Activated naive CD4-positive, alpha-beta T cell (primary cell): ENCODE measurements at regions not wholly inside any gene's neighbourhood (a gene's known extent, or its start where the extent isn't known, plus 50 kb on each side); places are given as distances from the start of the nearest gene placed in this dataset.
"Not testable (repeated sequence)": the region's sequence is repeated elsewhere in the genome, so short reads cannot be mapped to it uniquely, and the experiment has no call there.

ENCODE experiments used
- DNase-seq, 4 experiments: peaks; one replicate each; lab custom pipeline; 2025; lab: John Stamatoyannopoulos, UW

DNA sequence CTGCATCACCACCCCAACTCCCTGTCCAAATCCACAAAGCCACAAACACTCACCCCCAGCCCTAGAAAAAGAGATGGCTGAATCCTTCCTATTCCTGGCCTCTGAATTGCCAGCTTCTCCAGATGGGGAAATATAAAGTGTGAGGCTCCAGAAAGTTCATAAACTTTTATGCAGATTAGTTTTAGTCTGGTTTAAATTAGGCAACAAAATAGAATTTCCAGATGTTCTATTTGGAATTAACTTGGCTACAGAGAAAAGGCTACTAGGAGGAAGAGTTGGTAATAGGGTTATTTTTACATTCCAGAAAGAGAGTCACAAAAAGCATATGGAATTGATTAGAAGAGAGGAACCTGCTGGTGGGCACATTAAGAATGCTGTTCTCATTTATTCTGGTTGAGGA is 56.0 kb downstream of the EN1 start:
- DNase-seq = no peak

DNA sequence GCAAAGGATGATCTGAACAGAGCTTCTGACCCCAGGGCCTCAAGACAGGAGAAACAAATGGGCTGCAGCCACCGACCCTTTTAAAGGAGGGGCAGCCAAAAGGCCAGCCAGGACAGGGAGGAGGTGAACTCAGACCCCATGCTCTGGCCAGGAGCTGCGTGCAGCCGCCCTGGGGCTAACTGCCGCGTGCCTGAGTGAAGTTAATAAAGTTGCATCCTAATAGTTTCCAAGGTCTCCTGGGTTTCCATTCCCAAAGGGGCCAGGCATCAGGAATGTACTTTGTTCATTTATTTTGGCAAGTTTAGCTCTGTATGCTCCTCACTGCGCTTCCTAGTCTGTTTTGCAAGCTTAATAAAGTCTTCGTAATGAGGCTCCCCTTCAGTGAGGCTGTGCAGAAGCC is 60.7 kb downstream of the EN1 start:
- no peak for DNase-seq

DNA sequence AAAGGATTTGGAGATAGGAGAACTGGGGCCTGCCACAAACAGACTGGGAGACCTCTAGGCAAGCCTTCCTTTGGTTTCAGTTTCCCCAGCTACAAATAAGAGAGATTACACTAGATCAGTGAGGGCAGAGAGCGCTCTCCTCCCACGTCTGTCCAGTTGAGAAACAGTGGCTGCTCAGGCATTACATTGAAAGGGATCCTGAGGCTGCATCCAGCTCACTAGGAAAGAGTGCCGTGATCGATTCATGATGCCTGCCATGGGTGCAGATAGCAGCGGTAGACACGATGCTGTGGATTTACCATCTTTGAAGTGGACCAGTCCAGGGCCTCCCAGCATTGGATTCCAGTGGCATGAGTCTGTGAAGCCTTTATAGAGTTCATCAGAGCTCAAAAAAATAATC is 62.6 kb downstream of the EN1 start:
- DNase-seq = no peak

DNA sequence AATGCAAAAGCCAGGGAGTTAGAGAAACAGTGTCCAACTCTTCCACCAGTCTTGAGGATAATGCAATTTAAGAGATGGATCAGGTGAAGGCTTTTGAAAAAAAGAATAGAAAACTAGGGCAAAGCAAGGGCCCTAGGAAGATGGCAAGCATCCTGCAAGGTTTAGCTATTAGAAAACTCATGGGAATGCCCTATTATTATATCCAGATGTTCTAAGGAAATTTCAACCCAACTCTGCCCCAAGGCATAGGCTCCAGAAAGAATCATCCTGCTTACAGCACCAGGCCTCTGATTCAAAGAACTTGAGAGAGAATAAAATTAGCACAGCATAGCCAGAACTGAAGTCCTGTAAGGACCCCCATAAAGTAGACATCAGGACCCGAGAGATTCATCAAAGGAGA is 68.1 kb downstream of the EN1 start:
- no peak for DNase-seq

DNA sequence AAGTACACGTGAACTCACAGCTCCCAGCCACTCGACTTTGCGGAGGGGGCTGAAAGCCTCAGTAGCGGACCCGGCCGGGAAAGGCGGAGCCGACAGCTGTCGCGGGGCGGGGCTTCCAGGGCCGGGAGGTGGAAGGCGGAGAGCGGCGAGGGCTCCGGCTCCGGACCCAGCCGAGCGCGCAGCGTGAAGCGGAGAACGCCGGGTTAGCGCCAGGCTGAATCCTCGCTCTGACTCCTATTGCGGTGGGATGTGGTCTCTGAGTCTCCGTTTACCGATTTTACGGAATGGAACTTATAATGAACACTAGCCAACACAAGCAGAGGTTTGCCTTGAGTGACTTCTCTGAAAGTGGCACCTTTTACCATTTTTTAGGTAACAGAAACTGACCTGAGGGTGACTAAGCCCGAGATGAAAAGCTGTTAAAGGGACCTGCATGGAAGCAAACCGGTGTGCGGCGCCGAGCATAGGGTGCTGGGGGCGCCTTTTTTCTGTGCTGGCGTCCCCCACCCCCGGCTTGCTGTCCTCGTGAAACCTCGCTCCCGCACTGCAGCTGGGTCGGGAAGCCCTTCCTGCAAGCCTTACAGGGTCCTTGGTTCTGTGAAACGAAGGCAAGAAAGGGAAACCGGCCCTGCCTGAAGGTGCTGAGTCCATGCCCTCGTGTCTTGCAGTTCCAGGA is 72.9 kb downstream of the EN1 start:
- no peak for DNase-seq

DNA sequence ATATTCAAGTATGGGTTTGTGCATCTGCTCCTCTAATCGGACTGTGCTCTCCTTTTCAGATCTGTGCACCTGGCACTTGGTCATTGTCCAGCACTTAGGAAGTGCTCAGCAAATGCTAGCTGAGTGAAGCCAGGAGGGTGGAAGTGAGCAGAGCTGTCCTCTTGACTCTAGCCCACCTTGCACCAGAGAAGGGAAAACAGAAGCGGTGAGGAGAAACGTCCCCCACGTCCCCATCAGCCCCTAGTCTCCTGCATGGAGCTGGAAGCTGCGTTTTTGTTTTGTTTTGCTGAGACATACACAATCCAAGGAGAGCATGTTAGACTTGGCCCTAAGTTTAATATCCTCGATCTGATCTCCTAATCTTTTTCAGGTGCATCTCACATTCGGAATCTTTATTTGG is 73.6 kb downstream of the EN1 start:
- no peak for DNase-seq

DNA sequence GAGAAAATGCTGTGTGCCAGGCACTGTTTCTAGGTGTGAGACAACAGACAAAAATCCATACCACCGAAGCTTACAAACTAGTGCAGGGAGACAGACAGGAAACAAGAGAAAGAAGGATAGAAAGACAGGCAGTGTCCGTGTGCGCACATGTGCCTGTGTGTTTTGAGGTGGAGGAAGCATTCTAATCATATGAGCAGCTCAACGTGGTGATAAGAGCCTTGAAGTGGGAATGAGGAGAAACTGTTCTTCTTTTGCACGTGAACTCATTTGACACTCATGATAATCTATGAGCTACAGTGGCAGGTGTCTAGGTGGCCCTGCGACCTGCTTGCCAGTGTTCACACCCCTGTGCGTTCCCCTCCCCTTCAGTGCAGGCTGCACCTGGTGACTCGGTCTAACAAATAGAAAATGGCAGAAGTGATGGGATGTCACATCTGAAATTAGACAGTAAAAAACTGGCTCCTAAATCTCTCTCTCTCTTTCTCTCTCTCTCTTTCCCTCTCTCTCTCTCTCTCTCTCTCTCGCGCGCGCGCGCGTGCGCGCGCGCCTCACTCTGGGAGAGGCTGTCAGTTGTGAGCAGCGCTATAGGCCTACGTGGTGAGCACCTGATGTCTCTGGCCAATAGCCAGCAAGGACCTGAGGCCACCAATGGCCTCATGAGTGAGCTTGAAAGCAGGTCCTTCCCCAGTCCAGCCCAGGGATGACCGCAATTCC is 74.8 kb downstream of the EN1 start:
- DNase-seq = no peak

DNA sequence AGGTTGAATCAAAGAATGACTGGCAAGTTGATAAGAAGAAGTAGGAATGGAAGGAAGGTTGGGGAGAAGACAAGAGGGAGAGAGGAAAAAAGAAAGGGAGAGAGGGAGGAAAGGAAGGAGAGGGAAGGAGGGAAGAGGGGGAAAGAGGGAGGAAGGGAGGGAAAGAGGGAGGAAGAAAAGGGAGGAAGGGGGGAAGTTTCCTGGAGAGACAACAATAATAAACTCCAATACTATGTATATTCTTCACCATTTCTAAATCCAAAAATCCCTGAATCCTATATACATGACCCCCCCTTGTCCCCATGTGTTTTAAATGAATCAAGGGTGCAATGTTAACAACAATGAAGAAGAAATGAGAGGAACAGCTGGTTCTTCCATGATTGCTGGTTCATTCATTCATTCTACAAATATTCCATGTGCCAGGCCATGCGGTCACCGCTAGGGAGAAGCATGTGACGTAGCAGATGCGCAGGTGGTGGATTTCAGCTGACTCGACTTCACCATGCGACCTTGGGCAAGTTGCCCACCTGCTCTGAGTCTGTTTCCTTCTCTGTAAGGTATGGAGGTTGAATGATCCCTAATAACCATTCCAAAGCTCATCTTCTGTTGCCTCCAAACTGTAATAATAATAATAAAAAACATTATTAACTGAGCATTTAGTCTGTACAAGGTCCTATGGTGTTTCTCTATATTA is 77.6 kb downstream of the EN1 start:
- no peak for DNase-seq

DNA sequence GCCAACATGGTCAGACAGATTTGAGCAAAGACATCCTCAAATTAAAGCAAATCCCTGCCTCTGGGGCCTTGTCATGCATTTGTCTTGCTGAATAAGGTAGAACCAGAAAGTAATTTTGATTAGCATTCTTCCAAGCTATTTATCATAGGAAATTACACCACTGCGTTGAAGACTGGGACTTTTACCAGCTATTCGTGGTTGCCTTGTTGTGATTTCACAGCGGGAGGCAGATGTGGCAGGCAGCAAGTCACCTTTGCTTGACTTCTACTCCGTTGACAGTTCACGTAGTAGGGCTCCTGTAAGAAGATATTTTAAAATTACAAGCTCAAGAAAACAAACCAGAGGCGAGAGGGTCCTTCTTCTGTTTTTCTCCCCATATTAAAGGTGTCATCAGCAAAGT is 80.6 kb downstream of the EN1 start:
- no peak for DNase-seq

DNA sequence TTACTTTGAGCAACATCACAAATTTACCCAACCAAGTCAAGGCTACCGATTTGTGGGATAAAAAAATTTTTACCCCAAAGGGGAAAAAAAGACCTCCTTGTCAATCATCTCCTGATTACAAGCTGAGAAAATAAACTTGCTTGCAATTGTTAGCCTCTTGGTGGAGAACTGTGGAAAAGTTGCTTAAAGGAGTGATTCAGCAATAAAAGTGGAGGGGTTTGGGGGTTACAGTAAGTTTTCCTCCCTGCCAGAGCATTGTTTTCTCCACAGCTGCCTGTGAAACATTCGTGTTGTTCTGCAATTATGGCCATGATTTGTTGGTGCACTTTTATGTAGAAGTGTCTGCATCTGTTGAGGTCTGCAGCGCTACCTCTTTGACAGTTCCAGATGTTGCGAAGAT is 82.6 kb downstream of the EN1 start:
- DNase-seq = no peak

DNA sequence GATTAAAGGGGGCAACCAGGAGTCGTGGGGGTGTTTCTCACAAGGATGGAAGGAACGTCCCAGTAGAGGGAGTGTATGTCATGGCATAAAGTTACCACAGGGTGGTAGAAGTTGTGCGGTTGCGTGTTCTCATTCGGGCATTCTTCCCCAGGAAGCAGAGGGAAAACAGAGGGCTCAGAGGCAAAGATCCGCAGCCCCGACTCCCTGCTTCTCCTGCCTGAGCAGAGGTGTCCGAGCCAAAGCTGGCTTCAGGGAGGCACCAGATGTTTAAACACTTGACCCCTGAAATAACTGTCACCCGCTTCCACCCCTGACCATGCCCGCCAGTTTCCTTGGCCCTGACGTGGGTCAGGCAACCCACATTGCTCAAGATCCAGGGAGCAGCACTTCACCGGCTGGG is 83.7 kb downstream of the EN1 start:
- DNase-seq = no peak

DNA sequence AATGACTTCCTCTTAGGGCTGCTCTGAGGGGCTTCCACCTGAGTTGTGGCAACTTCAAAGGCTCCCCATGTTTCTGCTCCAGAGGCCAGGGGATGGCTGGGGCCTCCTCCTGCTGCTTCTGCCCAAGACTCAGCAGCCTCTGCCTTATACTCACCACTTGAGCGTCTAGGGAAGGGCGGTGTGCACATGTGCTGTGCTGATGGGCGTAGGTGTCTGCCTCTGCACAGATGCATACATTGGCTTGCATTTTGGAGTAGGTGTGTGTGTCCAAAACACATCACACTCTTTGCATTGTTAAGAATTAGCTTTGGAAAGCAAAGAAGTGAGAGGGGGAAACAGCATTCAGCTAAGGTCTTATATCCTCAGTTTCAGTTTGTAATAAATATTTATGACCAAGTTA is 85.2 kb downstream of the EN1 start:
- no peak for DNase-seq

DNA sequence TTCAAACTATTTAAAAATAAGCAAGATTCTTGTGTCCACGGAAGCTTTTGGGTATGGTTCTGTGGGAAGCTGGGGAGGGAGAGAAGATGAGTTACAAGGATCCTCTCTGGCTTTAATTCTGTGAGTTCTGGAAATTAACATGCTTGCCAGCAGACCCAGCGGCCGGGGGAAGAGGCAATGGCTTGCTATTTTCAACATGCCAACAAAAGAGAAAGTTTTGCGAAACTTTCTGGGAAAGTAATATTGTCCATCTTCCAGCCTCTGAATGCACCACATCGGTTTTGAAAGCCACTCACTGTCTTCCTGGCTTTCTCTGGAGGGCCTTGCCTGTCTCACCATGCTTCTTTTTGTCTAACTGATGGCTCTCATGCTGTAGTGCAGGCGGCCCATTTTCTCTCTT is 85.7 kb downstream of the EN1 start:
- DNase-seq = no peak

DNA sequence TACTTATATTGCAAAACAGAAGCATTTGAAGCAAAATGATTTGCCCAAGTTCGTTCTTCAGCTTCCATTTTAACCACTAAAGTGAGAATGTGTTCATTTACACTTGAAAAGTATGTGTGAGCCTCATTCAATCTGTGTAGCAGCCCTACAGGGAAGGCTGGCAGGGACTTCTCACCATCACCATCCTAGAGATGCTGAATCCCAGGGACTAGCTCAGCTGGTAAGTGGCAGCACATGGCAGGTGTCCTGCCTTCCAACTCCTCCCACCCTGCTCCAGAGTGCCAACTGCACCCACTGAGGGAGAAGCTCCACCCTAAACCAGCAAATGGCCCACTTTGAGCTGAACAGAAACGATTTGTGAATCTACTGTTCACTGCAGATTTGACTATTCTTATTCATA is 91.5 kb downstream of the EN1 start:
- DNase-seq = no peak

DNA sequence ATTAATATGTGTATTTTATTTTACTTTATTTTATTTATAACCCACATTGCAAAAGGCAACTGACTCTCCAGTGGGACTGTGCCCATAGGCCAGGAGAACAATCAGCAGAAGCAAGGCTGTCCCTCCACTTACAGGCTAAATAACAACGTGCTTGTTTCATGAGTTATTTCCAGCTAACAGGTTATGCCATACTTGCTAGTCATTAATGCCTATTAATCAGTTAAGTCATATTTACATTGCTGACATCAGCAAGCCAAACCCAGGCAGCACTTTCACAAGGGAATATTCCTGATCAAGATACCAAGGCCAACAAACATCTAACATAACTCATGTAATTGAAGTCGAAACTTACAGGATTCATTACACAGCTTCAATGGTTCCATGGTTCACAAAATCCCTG is 92.1 kb downstream of the EN1 start:
- no peak for DNase-seq

DNA sequence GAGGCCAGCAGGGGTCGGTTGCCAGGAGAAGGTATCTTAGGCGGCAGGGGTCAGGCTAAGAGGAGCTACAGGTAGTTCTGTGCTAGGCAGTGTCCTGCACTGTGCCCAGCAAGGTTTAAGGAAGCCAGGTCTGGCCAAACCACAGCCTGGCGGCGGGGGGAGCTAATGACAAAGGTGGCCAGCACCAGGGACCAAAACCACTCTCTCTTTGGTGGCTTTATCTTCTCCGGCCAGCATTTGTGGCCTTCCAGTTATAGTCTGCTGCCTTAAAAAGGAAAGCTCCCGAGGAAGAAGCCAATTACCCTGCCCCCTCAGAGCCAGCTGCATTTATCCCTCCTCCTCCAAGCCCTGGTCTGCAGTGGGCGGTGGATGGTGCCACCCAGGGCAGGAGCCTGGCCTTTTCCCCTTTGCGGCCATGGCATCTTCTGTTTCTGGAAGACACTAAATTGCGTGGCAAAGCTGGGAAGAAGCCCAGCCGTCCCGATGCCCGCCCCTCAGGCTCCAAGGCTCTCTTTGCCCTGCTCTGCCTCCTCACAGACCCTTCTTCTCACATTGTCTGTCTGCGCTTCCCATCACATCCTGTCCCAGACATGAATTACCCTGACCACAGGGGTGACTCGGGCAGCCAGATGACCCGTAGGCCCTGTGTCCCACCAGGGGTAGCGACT is 94.6 kb downstream of the EN1 start:
- DNase-seq = no peak

DNA sequence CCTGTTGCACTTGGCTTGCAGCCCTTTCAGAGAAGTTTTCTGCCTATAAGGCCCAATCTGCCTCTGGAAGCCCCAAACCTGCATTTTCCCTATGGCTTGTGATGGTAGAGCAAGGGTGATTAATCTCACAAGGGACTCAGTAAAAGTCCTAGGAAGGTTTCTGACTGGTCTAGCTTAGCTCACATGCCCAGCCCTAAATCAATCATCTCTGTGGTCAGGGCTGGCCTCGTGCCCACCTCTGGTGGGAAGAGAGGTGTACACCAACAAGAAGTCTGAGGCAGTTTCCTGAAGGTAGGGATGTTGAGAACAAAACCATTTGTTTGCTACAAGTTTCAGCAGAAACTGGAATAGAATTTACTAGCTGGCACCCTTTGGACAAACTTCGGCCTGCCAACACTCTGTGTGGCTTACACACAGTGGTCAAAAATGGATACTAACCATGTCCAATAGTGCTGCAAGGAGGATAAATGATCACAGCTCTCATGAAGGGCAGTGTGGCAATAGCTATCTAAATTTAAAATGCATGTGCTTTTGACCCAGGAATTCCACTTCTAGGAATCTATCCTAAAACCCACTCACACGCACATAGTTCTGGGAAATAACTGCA is 96.4 kb downstream of the EN1 start:
- no peak for DNase-seq

DNA sequence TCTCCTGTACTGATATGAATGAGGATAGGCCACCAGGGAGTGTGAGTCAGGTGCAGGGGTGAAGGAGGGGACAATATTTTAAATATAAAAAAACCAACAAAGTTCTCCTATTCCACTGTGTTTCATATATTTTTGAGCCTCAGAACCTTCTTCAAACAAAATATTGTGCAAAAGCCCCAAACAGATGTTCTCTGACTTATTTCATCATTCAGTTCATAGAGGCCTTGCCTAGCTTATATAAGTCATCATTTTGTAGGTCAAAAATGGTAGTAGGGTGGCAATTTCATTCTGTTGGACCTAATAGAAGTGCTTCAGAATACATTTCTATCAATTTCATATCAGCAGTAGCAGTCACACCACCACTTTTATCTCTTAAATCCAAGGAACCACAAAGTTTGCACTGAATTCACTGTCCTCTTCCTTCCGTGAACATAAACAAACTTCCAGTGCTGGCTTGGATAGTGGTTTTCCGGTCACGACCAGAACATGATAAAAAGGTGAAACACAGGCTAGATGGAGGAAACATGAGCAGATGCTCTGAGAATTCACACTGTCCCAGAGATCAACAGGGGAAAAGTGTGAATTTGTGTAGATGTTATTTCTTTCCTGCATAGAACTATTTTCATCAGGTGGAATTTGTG is 99.1 kb downstream of the EN1 start:
- no peak for DNase-seq

DNA sequence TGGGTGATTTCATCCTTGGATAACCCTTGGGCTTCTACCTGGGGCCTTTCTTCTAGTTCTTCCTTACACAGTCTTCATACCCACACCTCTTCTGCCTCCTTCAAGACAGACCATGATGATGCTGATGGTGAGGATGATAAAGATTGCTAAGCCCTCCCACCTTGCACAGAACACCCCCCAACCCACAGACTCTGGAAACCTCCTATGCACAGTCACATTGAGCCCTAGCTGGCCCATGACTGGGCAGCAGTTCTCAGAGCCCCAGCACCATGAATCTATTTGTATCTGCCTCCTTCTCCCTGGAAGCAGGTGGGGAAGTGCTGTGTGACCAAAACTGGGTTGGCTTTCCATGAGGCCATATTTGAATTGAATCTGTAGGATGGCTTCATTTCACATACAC is 99.8 kb downstream of the EN1 start:
- DNase-seq = no peak

DNA sequence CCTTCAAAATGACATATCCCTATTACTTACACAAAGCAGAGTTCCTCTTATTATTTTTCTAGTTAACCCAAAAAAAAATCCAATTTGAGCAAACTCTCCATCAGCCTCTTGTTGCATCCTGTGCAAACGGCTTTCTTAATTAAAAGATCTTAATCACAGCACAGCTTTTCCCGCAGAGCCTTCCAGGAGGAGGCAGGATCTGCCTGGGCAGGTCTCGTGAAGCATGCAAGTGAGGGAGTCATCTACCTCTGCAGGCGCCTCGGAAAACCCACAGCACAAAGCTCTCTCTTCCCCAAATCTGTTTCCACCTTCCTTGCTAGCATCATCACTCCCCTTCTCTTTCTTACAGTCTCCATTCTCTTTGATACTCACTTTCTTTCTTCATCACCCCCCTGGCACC is 100.4 kb downstream of the EN1 start:
- DNase-seq = no peak

DNA sequence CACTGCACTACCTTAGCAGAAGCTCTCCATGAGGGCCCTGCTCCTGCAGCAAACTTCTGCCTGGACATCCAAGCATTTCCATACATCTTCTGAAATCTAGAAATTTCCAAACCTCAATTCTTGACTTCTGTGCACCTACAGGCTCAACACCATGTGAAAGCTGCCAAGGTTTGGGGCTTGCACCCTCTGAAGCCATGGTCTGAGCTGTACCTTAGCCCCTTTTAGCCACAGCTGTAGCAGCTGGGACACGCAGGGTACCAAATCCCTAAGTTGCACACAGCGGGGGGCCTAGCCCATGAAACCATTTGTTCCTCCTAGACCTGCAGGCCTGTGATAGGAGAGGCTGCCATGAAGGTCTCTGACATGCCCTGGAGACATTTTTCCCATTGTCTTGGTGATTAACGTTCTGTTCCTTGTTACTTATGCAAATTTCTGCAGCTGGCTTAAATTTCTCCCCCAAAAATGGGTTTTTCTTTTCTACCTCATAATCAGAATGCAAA is 102.7 kb downstream of the EN1 start:
- not testable (repeated sequence) for DNase-seq
